ENCODE measurements at regions not wholly inside any gene's neighbourhood (a gene's known extent, or its start where the extent isn't known, plus 50 kb on each side); places are given as distances from the start of the nearest gene placed in this dataset.

DNA sequence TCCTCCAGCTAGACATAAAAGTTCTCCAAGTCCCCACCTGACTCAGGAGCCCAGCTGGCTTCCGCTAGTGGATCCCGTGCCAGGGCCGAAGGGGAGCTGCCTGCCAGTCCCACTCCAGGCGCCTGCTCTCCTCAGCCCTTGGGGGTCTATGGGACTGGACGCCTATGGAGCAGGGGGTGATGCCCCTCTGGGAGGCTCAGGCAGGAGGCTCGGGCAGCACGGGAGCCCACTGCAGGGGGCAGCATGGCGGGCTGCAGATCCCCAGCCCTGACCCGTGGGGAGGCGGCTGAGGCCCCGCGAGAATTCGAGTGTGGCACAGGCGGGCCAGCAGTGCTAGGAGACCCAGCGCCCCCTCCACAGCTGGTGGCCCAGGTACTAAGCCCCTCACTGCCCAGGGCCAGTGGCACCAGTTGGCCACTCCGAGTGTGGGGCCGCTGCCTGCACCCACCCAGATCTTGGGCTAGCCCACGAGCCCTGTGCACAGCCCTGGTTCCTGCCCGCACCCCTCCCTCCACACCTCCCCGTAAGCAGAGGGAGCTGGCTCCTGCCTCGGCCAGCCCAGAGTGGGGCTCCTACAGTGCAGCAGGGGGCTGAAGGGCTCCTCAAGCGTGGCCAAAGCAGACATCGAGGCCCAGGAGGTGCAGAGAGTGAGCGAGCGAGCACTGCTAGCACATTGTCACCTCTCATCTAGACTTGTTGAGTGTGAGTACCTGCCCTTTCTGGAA, 221.3 kb upstream of the NSMCE3 start:
- DNase-seq: no peak

DNA sequence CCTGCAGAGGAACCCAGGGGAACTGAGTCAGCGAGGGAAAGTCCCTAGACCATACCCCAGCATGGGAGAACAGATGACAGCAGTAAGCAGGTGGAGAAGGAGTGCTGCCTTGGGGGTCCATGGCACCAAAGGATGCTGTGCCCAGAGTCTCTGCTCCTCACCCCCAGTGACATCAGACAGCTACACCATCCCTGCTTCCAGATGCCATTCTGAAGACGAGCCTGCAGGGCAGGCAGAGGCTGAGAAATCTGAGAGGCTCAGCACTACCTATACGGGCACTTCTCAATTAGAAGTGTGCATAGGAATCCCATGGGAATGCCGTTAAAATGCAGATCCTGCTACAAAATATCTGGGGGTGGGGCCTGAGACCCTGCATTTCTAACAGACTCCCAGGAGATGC, 211.3 kb upstream of the NSMCE3 start:
- DNase-seq: no peak

DNA sequence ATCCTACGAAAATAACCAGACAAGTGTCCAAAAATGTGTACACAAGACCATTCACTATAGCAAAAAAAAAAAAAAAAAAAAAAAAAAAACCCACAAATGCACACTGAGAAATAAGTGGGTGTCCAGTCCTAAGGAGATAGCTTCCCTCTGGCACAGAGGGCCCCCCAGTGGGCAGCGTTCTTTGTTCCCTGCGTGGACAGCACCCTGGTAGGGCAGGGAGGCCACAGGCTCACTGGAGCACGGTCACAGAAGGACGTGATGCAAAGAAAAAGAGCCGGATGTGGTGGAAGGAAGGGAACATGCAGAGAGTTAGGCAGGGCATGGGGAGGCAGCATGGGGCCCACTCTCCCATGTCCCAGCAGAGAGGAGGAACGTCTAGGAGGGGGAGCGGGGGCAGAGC, 210.7 kb upstream of the NSMCE3 start:
- no peak for DNase-seq

GRCh38 chr15:29477256-29477655, 207.6 kb upstream of the NSMCE3 start:
- DNase-seq: no peak

DNA sequence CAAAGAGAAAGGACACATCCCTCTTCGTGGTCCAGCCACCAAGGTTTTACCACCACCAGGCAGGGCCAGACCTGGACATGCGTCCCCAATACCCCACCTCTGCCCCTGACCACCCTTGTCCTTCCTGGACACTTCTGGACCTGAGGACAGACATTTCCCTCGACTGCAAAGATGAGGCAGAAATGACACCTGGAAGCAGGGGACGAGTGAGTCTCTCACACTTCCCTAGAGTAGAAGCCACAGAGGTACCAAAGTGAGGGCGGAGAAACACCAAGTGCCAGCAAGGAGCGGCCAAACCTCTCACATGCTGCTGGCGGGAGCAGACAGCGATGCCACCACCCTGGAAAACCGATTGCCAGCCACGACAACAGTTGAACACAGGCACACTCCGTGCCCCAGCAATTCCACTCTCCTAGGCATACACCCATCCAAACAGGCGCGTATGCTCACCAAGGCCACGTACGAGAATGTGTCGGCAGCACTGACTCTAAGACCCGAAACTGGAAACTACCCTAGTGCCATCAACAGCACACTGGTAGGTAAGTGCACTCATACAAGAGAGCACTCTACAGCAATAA, 207.0 kb upstream of the NSMCE3 start:
- no peak for DNase-seq

DNA sequence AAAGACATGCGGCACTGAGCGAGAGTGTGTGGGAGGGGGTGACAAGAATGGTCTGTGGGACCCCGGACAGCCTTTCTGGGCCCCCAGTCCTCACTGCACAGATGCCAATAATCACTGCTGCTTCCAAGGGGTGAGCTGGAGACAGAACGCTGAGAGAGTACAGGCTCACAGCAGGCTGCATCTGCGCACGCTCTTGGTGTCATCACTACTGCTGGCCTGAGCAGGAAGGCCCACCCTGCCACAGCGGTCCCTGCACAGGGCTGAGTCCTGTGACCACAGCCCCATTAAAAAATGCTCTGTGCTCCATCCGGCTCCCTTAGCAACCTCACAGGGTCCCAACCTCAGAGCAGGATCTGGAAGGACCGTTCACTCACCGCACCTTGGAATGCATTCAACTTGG, 205.5 kb upstream of the NSMCE3 start:
- DNase-seq: no peak

GRCh38 chr15:29473621-29474105, 204.0 kb upstream of the NSMCE3 start:
- DNase-seq: no peak

DNA sequence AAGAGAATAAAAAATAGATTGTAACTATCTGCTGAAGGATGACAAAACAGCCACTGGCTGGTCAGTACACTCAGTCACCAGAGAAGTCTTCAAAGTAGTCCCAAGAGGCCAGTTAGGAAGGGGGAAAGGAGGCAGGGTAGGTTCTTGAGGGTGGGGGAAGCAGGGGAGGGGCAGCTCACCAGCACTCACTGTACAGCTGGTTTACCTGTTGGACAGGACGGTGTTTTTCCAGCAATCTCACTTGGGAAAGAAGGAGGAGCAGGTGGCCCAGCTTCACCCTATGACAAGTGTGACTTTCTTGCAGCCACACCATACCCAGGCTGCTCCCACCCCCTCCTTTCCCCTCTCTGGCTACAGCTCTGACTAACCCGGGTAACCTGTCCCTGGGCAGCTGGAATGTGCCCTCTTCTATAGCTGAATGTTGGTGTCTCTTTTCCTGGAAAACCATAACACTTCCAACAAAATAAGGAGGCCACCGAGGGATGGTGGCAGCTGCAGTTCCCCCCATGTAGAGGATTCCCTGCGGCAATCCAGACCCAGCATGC, 203.4 kb upstream of the NSMCE3 start:
- DNase-seq: no peak

- no peak for DNase-seq
Measured at GRCh38 chr15:29471757-29472156, 202.1 kb upstream of the NSMCE3 start.

- DNase-seq: no peak
Measured at GRCh38 chr15:29471306-29471705, 201.7 kb upstream of the NSMCE3 start.

DNA sequence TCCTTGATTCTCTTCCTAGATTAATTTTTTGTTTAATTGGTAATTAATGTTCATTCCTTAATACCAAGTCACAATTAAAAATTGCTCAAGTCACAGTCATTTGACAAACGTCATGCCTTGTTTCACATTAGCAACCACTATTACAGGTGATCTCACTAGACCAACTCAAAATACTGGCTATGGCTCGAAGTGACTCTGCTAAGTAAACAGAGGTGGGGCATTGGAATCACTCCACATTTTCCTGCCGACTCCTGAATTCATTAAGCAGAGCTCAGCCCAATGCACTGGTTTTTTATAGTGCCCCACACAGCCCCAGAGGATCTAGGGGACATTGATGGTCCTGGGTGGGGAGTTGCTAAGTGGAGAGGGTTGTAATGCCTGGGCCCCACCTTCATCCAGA, 201.2 kb upstream of the NSMCE3 start:
- no peak for DNase-seq

DNA sequence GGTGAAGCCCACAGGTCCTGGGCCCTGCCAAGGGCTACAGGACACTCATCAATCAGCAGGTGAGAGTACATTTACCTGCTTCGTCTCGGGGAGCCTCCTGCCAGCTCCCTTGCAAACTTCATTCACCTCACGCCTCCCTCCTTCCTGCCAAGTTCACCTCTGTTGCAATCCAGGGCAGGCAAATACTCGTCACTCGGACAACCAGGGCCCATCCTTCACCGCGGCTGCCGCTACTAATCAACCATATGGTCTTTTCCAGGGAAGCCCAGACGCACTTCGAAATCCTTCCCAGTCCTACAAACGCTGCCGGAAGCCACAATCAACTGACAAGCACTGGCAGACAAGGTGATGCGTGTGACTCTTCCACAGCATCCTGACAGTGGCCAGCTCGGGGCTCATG, 200.7 kb upstream of the NSMCE3 start:
- no peak for DNase-seq

DNA sequence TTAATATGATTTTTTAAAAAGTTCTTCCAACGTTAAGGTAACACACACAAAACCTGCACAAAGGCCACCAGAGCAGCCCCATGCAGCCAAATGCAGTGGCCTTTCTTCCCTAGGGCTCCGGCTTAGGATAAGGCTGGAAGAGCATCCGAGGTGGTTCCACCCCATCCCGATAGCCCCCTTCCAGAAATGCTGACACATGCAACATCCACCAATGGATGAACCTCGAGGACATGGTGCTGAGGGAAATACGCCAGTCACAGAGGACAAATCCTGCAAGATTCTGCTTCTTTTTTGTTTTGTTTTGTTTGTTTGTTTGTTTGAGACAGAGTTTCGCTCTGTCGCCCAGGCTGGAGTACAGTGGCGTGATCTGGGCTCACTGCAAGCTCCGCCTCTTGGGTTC, 199.3 kb upstream of the NSMCE3 start:
- no peak for DNase-seq

- DNase-seq: no peak
Measured at GRCh38 chr15:29467091-29467490, 197.5 kb upstream of the NSMCE3 start.

GRCh38 chr15:29466292-29466691, 196.7 kb upstream of the NSMCE3 start:
- DNase-seq: no peak

- no peak for DNase-seq
Measured at GRCh38 chr15:29465816-29466215, 196.2 kb upstream of the NSMCE3 start.

DNA sequence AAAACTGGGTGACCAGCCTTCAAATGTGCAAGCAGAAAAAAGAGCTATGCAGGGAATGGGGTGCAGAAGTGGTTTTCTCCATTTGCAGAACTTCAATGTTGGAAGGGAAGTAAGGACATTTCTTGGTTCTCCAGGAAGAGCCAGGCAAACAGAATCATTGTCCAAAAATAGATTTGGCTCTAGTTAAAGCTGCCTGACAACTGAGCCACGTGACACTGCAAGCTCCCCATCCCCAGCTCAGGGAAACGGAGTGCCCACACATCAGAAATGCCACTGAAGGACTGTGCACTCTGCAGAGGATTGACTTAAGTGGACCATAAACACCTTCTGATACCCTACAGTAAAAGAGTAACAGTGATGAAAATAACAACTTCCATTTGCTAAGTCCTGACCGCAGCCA, 195.6 kb upstream of the NSMCE3 start:
- DNase-seq: no peak

- no peak for DNase-seq
Measured at GRCh38 chr15:29461877-29462276, 192.3 kb upstream of the NSMCE3 start.

DNA sequence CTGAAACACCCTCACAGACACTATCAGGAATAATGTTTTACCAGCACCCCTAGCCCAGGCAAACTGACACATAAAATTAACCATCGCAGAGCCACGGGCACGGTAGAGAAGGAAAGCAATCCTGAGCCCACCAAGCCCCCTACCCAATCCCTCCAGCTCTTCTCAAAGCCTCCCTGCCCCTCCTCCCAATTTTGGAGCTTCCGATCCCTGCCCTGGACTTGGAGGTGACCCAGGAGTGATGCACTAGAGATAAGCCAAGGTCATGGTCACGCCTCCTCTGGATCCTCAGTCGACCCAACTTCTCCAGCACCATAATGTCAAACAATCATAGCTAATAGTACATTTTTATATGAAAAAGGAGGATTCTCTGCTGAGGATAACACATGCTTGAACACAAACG, 188.7 kb upstream of the NSMCE3 start:
- DNase-seq: no peak

GRCh38 chr15:29457729-29458128, 188.1 kb upstream of the NSMCE3 start:
- no peak for DNase-seq

DNA sequence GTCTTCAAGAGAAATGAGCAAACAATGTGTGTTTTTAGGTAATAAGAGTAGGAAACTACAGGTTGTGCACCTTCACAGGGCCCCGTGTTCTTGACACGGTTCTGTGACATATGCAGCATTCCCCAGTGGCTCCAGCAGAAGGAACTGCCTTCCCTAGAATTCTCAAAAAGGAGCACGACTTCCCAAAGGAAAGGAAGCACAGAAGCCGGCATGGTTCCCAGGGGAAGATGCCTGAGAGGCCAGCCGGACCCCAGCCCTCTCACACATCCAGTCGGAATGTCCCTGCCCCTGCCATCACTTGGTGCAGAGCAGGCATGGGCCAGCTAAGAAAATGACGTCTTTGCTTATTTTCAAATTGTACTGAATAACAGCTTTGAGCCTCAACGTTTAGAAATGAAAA, 187.3 kb upstream of the NSMCE3 start:
- DNase-seq: no peak

DNA sequence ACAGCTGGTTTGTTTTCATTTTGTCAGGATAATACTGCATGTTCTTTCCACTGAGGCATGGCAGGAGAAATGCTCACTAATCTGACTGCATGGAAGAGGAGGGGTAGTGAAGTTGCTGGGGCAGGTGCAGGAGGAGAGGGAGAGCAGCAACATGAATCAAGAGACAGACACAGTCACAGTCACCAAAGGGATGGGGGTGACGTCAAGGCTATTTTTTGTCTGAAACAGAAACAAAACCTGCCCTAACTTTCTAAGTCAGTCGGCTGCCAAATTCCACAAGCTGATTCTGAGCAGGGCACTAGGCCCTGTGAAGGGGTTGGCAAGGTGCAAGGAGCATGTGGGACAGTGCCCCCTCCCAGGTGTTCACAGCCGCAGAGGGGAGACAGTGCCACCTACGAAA, 186.6 kb upstream of the NSMCE3 start:
- DNase-seq: no peak

DNA sequence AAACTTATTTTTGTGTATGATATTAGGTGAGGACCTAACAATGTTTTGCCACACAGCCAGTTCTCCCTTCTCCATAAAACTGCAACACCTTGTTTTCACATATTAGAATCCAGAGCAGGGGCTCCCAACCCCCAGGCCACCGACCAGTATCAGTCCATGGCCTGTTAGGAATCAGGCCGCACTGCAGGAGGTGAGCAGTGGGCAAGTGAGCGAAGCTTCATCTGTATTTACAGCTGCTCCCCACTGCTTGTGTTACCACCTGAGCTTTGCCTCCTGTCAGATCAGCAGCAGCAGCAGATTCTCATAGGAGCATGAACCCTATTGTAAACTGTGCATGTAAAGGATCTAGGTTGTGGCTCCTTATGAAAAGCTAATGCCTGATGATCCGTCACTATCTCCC, 185.9 kb upstream of the NSMCE3 start:
- DNase-seq: no peak

GRCh38 chr15:29455055-29455454, 185.4 kb upstream of the NSMCE3 start:
- DNase-seq: no peak

- DNase-seq: no peak
Measured at GRCh38 chr15:29454506-29454905, 184.9 kb upstream of the NSMCE3 start.
